CD4-positive, alpha-beta memory T cell (primary cell): ENCODE measurements at regions not wholly inside any gene's neighbourhood (a gene's known extent, or its start where the extent isn't known, plus 50 kb on each side); places are given as distances from the start of the nearest gene placed in this dataset.

Source experiments
- CTCF ChIA-PET: fragments of 350-600 bp; sonication (Branson Sonifier 250); formaldehyde crosslinking; loops from one replicate; lab custom pipeline; 2021; ENCODE audit warnings: inconsistent platforms; ENCODE audit not compliant: partially characterized antibody; lab: Charles Lee
- POLR2A ChIA-PET: fragments of 350-600 bp; sonication (Branson Sonifier 250); formaldehyde crosslinking; loops from one replicate; lab custom pipeline; 2021; ENCODE audit not compliant: partially characterized antibody; lab: Charles Lee
- DNase-seq, 5 donors: peaks; one replicate each; pipeline versions ENCODE4 v3.0.0 to v3.0.0-alpha.2; 2020 to 2022; ENCODE audit warnings: mixed read lengths in 1 of 5
- H3K27ac ChIP-seq: one replicate; pipeline ENCODE4 v1.7.0; 2013; ENCODE audit warnings: low read depth, low read length
- H3K27me3 ChIP-seq: 2 replicates; pipeline ENCODE4 v1.7.0; 2013; ENCODE audit warnings: mild to moderate bottlenecking, low read length, moderate library complexity; ENCODE audit not compliant: insufficient read depth
- H3K36me3 ChIP-seq: 2 replicates; pipeline ENCODE4 v1.7.0; 2013; ENCODE audit warnings: mild to moderate bottlenecking, low read length, moderate library complexity; ENCODE audit not compliant: insufficient read depth
- H3K4me1 ChIP-seq: 2 replicates; pipeline ENCODE4 v1.7.0; 2013; ENCODE audit warnings: mild to moderate bottlenecking, low read length, moderate library complexity; ENCODE audit not compliant: insufficient read depth
- H3K4me3 ChIP-seq, 2 donors: one replicate each; pipeline ENCODE4 v1.7.0; 2013; ENCODE audit warnings: low read length in 2 of 2, mild to moderate bottlenecking in 1 of 2
- H3K9me3 ChIP-seq, 2 donors: one replicate each; pipeline ENCODE4 v1.7.0; 2013; ENCODE audit warnings: low read length in 2 of 2, control low read depth in 1 of 2; ENCODE audit not compliant: control insufficient read depth in 1 of 2
- H3K27ac Mint-ChIP-seq, 7 donors: one replicate each; pipeline ENCODE4 v1.8.0; 2020 to 2021; ENCODE audit warnings: mixed read lengths in 7 of 7, mild to moderate bottlenecking in 6 of 7, inconsistent platforms in 3 of 7, moderate library complexity in 3 of 7
- H3K27me3 Mint-ChIP-seq, 2 donors: one replicate each; pipeline ENCODE4 v1.8.0; 2020 to 2021; ENCODE audit warnings: mixed read lengths in 2 of 2
- H3K36me3 Mint-ChIP-seq, 2 donors: one replicate each; pipeline ENCODE4 v1.8.0; 2020 to 2021; ENCODE audit warnings: mixed read lengths in 2 of 2, inconsistent platforms in 1 of 2, mild to moderate bottlenecking in 1 of 2
- H3K4me1 Mint-ChIP-seq, 4 donors: one replicate each; pipeline ENCODE4 v1.8.0; 2020 to 2021; ENCODE audit warnings: mixed read lengths in 4 of 4, mild to moderate bottlenecking in 1 of 4
- H3K4me3 Mint-ChIP-seq, 8 donors: one replicate each; pipeline ENCODE4 v1.8.0; 2020 to 2021; ENCODE audit warnings: mixed read lengths in 8 of 8, mild to moderate bottlenecking in 7 of 8, moderate library complexity in 6 of 8, inconsistent platforms in 3 of 8
- H3K9me3 Mint-ChIP-seq, 8 donors: one replicate each; pipeline ENCODE4 v1.8.0; 2020 to 2021; ENCODE audit warnings: mixed read lengths in 8 of 8, mild to moderate bottlenecking in 5 of 8, inconsistent platforms in 3 of 8, moderate library complexity in 1 of 8
- intact Hi-C: fragments of 100-400 bp; cut with micrococcal nuclease; formaldehyde crosslinking; loops from one replicate; pipeline ENCODE4 v1.15.1; 2023

- Mint-ChIP-seq H3K27ac (no peak overlapping the region), H3K27me3 (no peaks in the 10 kb centered on the region), H3K4me3 (no peak overlapping the region), H3K9me3 (peaks cover 0 to 5% (median 0%) of the 10 kb centered on the region in 8 donors), H3K4me1 (no peaks in the 10 kb centered on the region), H3K36me3 (no peaks in the 10 kb centered on the region)
- Histone ChIP-seq H3K36me3 (no peaks in the 10 kb centered on the region), H3K27ac (no peak overlapping the region), H3K4me3 (no peak overlapping the region), H3K9me3 (no peaks in the 10 kb centered on the region), H3K4me1 (no peaks in the 10 kb centered on the region), H3K27me3 (no peaks in the 10 kb centered on the region)
- ChIA-PET CTCF (no interaction called here), POLR2A (no interaction called here)
- intact Hi-C loops, result no loop called here
- DNase-seq, result no peak
Measured at GRCh38 chr3:81952141-81952540, 190.7 kb upstream of the GBE1 start.

DNA sequence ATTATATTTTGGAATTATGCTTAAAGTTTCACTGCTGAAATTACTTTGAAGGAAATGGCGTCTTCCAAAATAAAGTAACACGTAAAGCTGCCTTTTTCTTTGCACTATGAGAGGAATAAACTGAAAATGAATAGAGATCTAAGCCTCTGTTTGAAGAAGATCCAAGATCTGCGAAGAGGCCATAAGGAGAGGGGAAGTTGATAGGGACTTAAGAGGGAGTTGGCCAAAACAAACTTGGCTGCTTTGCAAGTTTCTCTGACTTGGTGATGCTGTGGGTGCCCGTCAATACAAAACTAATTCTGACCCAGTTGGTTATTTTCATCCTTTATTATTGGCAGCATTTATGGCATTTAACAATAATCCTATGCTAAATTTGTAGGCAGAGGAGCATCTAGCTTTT is 190.2 kb upstream of the GBE1 start:
- ChIA-PET POLR2A (no interaction called here), CTCF (no interaction called here)
- no peak overlapping the region for H3K27ac Mint-ChIP-seq
- H3K36me3 ChIP-seq, result no peaks in the 10 kb centered on the region
- no peaks in the 10 kb centered on the region for H3K4me1 Mint-ChIP-seq
- H3K9me3 Mint-ChIP-seq, result peaks cover 0 to 5% (median 0%) of the 10 kb centered on the region in 8 donors
- no peaks in the 10 kb centered on the region for H3K9me3 ChIP-seq
- no peaks in the 10 kb centered on the region for H3K27me3 ChIP-seq
- no peak for DNase-seq
- intact Hi-C loops, result no loop called here
- no peaks in the 10 kb centered on the region for H3K4me1 ChIP-seq
- no peaks in the 10 kb centered on the region for H3K36me3 Mint-ChIP-seq
- H3K4me3 ChIP-seq, result no peak overlapping the region
- H3K27me3 Mint-ChIP-seq, result no peaks in the 10 kb centered on the region
- H3K4me3 Mint-ChIP-seq, result no peak overlapping the region
- no peak overlapping the region for H3K27ac ChIP-seq

DNA sequence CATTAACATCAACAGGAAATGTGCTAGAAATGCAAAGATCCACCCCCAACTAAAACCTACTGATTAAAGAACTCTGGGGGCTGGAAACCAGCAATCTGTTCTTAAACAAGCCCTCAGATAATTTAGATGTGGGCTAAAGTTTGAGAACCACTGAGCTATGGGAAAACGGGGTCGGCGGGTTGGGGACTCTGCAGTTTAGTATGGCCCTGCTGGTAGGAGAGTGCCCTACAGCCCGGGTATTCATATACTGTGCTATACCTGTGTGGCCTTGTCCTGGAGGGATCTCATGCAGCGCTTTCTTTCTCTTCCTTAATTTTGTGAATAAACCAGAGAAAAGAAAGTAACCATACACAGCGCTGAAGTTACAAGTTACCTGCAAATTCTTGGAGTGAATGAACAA is 189.7 kb upstream of the GBE1 start:
- Mint-ChIP-seq H3K36me3 (no peaks in the 10 kb centered on the region), H3K4me3 (no peak overlapping the region), H3K4me1 (no peaks in the 10 kb centered on the region), H3K9me3 (peaks cover 0 to 5% (median 0%) of the 10 kb centered on the region in 8 donors), H3K27me3 (no peaks in the 10 kb centered on the region), H3K27ac (no peak overlapping the region)
- intact Hi-C loops, result no loop called here
- ChIA-PET CTCF (no interaction called here), POLR2A (no interaction called here)
- no peak overlapping the region for H3K4me3 ChIP-seq
- no peaks in the 10 kb centered on the region for H3K4me1 ChIP-seq
- DNase-seq, result no peak
- no peaks in the 10 kb centered on the region for H3K9me3 ChIP-seq
- no peaks in the 10 kb centered on the region for H3K36me3 ChIP-seq
- H3K27ac ChIP-seq, result no peak overlapping the region
- no peaks in the 10 kb centered on the region for H3K27me3 ChIP-seq

GRCh38 chr3:81947359-81947758 is 185.9 kb upstream of the GBE1 start:
- Histone ChIP-seq H3K4me1 (no peaks in the 10 kb centered on the region), H3K27me3 (no peaks in the 10 kb centered on the region), H3K4me3 (no peak overlapping the region), H3K36me3 (no peaks in the 10 kb centered on the region), H3K9me3 (peaks cover 0 to 4% of the 10 kb centered on the region in 2 donors), H3K27ac (no peak overlapping the region)
- Mint-ChIP-seq H3K27me3 (peaks cover 0 to 3% of the 10 kb centered on the region in 2 donors), H3K36me3 (no peaks in the 10 kb centered on the region), H3K4me3 (no peak overlapping the region), H3K4me1 (no peaks in the 10 kb centered on the region), H3K9me3 (peaks cover 5 to 26% (median 16%) of the 10 kb centered on the region in 8 donors), H3K27ac (no peak overlapping the region)
- CTCF ChIA-PET, result no interaction called here
- POLR2A ChIA-PET, result no interaction called here
- DNase-seq, result no peak
- intact Hi-C loops, result no loop called here

GRCh38 chr3:81938681-81939080 is 177.2 kb upstream of the GBE1 start:
- POLR2A ChIA-PET, result no interaction called here
- Mint-ChIP-seq H3K4me1 (no peaks in the 10 kb centered on the region), H3K27ac (no peak overlapping the region), H3K27me3 (no peaks in the 10 kb centered on the region), H3K36me3 (no peaks in the 10 kb centered on the region), H3K4me3 (no peak overlapping the region), H3K9me3 (peaks cover 0 to 6% (median 3%) of the 10 kb centered on the region in 8 donors)
- Histone ChIP-seq H3K4me1 (no peaks in the 10 kb centered on the region), H3K36me3 (no peaks in the 10 kb centered on the region), H3K9me3 (no peaks in the 10 kb centered on the region), H3K4me3 (no peak overlapping the region), H3K27ac (no peak overlapping the region), H3K27me3 (no peaks in the 10 kb centered on the region)
- no peak for DNase-seq
- intact Hi-C loops, result no loop called here
- CTCF ChIA-PET, result no interaction called here

DNA sequence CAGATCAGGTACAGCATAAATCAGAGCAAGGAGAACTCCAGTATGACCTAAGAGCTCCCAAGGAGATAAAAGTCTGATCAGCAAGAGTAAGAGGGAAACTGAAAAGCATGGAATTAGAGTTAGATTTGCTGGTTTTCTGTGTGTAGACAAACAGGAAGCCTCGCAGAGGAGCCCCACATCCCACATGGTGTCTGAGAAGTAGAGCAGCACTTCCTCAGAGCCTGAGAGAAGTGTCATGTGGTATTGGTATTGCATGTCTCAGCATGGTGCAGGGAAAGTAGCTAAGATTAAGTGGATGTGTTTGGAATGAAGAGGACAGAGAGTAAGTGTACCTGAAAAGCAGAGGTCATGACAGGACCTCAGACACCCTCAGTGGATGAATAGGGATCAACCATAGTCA is 175.4 kb upstream of the GBE1 start:
- Mint-ChIP-seq H3K4me1 (no peaks in the 10 kb centered on the region), H3K36me3 (no peaks in the 10 kb centered on the region), H3K27me3 (no peaks in the 10 kb centered on the region), H3K9me3 (no peaks in the 10 kb centered on the region), H3K27ac (no peak overlapping the region), H3K4me3 (no peak overlapping the region)
- H3K27ac ChIP-seq, result no peak overlapping the region
- H3K36me3 ChIP-seq, result no peaks in the 10 kb centered on the region
- H3K9me3 ChIP-seq, result no peaks in the 10 kb centered on the region
- intact Hi-C loops, result no loop called here
- no peak for DNase-seq
- no peaks in the 10 kb centered on the region for H3K27me3 ChIP-seq
- H3K4me3 ChIP-seq, result no peak overlapping the region
- POLR2A ChIA-PET, result no interaction called here
- no peaks in the 10 kb centered on the region for H3K4me1 ChIP-seq
- CTCF ChIA-PET, result no interaction called here

- Histone ChIP-seq H3K36me3 (no peaks in the 10 kb centered on the region), H3K27me3 (no peaks in the 10 kb centered on the region), H3K9me3 (no peaks in the 10 kb centered on the region), H3K4me3 (no peak overlapping the region), H3K4me1 (no peaks in the 10 kb centered on the region), H3K27ac (no peak overlapping the region)
- intact Hi-C loops, result no loop called here
- Mint-ChIP-seq H3K36me3 (no peaks in the 10 kb centered on the region), H3K4me3 (no peak overlapping the region), H3K27me3 (peaks cover 0 to 1% of the 10 kb centered on the region in 2 donors), H3K9me3 (no peaks in the 10 kb centered on the region), H3K27ac (no peak overlapping the region), H3K4me1 (no peaks in the 10 kb centered on the region)
- ChIA-PET CTCF (no interaction called here), POLR2A (no interaction called here)
- DNase-seq, result no peak
Measured at GRCh38 chr3:81932681-81933080, 171.2 kb upstream of the GBE1 start.
